ENCODE measurements at regions not wholly inside any gene's neighbourhood (a gene's known extent, or its start where the extent isn't known, plus 50 kb on each side); places are given as distances from the start of the nearest gene placed in this dataset.
"Not testable (repeated sequence)": the region's sequence is repeated elsewhere in the genome, so short reads cannot be mapped to it uniquely, and the experiment has no call there.

DNA sequence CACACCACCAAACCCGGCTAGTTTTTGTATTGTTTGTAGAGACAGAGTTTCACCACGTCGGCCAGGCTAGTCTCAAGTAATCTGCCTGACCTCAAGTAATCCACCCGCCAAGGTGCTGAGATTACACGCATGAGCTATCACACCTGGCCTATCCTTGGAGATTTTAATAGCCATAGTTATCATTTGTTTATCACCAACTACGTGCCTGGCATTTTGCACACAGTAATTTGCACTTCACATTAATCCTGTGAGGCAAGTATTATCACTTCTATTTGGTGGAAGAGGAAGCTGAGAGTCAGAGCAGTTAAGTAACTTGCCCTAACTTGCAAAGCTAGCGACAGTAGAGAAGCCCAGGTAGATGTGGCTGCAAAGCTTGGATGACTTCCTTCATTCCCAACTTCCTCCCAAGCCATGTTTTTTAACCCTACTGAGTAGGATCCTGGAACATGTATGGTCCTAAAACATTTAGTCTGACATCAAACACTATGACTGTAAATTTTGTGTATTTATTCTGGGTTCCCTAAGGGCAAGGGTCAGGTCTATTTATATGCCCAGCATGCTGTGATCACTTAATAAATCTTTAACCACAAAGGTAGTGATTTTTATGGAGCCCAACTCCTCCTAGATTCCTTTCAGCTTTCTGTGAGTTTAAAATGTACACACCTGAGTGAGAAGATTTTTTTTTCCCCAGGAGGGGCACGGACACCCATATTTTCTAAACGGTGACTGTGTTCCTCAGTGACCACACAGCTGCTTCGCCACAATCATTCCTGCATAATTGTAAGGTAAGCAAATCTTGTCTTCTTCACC lies 100.2 kb upstream of the RAI14 start:
- CTCF ChIA-PET, result interaction anchor here (0.5 to 0.6 kb wide), 2 partner anchors 53 to 878 kb away, joined by 3 read pairs; no protein-coding TSS in a partner anchor
- TF ChIP-seq, protein P1, sequence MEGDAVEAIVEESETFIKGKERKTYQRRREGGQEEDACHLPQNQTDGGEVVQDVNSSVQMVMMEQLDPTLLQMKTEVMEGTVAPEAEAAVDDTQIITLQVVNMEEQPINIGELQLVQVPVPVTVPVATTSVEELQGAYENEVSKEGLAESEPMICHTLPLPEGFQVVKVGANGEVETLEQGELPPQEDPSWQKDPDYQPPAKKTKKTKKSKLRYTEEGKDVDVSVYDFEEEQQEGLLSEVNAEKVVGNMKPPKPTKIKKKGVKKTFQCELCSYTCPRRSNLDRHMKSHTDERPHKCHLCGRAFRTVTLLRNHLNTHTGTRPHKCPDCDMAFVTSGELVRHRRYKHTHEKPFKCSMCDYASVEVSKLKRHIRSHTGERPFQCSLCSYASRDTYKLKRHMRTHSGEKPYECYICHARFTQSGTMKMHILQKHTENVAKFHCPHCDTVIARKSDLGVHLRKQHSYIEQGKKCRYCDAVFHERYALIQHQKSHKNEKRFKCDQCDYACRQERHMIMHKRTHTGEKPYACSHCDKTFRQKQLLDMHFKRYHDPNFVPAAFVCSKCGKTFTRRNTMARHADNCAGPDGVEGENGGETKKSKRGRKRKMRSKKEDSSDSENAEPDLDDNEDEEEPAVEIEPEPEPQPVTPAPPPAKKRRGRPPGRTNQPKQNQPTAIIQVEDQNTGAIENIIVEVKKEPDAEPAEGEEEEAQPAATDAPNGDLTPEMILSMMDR (conservative IDR thresholded peaks at IDR 0.05; ENCODE audit: low read depth), result no peak
- POLR2A ChIA-PET (ENCODE audit: low non-redundant PET), result no interaction called here
- H3K27ac ChIP-seq, result no peak overlapping the region
- no peak for DNase-seq (ENCODE audit: low spot score)

DNA sequence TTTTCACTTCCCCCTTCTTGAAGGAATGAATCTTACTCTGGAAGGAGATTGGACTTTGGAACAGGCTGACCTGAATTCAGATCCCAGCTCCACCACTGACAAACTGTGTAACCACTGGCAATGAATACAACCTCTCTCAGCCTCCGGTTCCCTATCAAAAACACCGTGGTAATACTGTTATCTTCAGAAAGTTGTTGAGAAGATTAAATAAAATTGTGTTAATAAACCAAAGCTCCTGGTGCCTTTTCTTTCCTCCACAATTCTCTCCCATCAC lies 99.7 kb upstream of the RAI14 start:
- no peak overlapping the region for H3K27ac ChIP-seq
- POLR2A ChIA-PET (ENCODE audit: low non-redundant PET), result no interaction called here
- TF ChIP-seq, protein P1 (conservative IDR thresholded peaks at IDR 0.05; ENCODE audit: low read depth), result no peak
- CTCF ChIA-PET, result interaction anchor here (0.5 kb wide), 1 partner anchor 52 kb away, joined by 3 read pairs; no protein-coding TSS in a partner anchor
- DNase-seq (ENCODE audit: low spot score), result no peak

DNA sequence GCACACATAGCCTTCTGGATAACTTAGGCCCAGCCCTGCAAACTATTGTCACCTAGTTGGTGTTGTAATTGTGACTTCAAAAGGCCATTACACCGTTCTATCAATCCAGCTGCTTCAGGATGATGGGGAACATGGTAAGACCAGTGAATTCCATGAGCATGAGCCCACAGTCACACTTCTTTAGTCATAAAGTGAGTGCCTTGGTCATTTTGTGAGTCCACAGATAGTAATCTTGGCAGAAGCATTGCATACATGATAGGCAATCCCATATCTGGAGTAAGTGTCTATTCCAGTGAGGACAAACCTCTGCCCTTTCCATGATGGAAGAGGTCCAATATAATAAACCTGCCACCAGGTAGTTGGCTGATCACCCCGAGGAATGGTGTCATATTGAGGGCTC lies 94.5 kb upstream of the RAI14 start:
- H3K27ac ChIP-seq; CTCF ChIA-PET; POLR2A ChIA-PET (ENCODE audit: low non-redundant PET); DNase-seq (ENCODE audit: low spot score): not testable (repeated sequence)

DNA sequence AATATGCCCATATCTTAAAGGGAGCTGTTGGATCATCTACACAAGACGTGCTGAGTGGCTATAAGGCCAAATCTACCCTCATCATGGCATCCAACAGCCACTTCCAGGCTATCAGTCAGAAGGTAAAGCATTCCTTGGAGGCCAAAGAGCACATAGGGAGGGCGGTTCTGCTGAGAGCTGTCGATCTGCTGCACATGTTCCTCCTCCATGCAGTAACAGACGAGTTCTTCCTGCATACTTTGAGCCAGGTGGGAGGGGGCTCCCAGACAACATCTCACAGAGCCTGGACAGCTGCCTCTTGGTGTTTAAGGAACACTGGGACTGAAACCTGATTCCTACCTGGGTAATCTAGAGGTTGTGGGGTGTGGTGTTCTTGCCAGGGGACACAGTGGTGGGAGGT lies 93.3 kb upstream of the RAI14 start:
- TF ChIP-seq, protein P1 (conservative IDR thresholded peaks at IDR 0.05; ENCODE audit: low read depth), result no peak
- no peak overlapping the region for H3K27ac ChIP-seq
- ChIA-PET CTCF (no interaction called here), POLR2A (ENCODE audit: low non-redundant PET) (no interaction called here)
- DNase-seq (ENCODE audit: low spot score), result no peak

DNA sequence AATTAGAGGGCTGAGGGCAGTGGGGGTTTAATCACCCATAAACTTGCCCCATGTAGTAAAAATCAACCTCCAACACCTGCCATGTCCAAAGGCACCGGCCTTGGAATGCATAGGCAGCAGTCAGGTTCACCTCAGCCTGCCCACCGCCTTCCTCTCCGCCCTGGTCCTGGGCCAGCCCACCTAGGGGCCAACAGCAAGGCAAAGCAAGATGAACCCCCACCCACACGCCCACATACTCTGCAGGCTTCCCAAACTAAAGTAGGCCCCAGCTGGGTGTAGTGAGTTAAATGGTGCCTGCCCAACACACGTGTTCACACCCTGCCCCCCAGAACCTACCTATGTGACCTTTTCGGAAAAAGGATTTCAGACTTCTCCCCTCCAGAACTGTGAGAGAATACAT lies 92.9 kb upstream of the RAI14 start:
- no peak overlapping the region for H3K27ac ChIP-seq
- ChIA-PET CTCF (no interaction called here), POLR2A (ENCODE audit: low non-redundant PET) (no interaction called here)
- DNase-seq (ENCODE audit: low spot score), result no peak
- TF ChIP-seq, protein P1 (conservative IDR thresholded peaks at IDR 0.05; ENCODE audit: low read depth), result no peak

DNA sequence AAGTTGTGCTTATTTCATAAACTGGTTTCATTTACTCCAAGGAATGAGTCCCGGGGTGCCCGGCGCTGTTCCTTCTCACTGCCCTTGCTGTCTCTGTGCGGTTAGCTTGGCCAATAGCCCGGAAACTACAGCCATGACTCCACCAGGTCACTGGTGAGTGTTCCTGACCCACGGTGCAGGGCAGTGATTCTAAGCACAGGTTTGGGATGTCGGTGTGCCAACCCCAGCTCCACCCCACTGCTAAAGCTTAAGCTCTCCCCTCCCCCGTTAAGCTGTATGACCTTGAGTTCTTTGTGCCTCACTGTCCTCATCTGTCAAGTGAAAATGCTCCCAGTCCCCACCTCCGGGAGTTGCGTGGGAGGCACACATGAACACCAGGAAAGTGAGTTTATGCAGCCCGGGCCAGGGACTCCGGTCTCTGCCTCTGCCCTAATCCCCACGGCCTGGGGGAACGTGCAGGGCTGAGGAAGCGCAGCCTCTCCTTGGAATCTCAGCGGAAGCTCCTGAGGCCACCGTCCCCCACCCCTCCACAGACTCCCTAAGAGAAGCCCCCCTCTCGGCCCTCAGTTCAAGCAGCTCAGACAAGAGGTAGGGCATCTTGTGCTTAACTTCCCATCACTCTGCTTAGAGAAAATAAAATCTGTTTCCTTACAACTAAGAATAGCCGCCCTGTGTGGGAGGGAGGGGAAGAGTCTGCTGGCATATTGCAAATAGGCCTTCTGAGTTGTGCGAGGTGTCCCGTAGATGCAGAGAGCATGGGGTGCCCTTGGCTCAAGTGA lies 92.0 kb upstream of the RAI14 start:
- ChIA-PET CTCF (interaction anchor here (0.9 kb wide), 1 partner anchor 394 kb away, joined by 4 read pairs; no protein-coding TSS in a partner anchor), POLR2A (ENCODE audit: low non-redundant PET) (no interaction called here)
- TF ChIP-seq, protein P1 (conservative IDR thresholded peaks at IDR 0.05; ENCODE audit: low read depth), result no peak
- H3K27ac ChIP-seq, result no peak overlapping the region
- DNase-seq (ENCODE audit: low spot score), result no peak

Data from RWPE1 (cell line).